Liver (tissue), 8 donors: ENCODE measurements at regions not wholly inside any gene's neighbourhood (a gene's known extent, or its start where the extent isn't known, plus 50 kb on each side); places are given as distances from the start of the nearest gene placed in this dataset.

ENCODE experiments used
- DNase-seq: peaks from one replicate; pipeline ENCODE4 v3.0.0-alpha.2; 2017; ENCODE audit warnings: low spot score
- H3K27ac ChIP-seq, 2 donors: one replicate each; pipeline ENCODE4 v1.7.0; 2013; ENCODE audit warnings: inconsistent platforms in 2 of 2, low read length in 2 of 2, control low read depth in 1 of 2, low read depth in 1 of 2, mild to moderate bottlenecking in 1 of 2
- H3K27me3 ChIP-seq, 4 donors: one replicate each; pipeline versions ENCODE4 v1.6.1 to v1.7.0; 2013; ENCODE audit warnings: low read length in 3 of 4, inconsistent platforms in 1 of 4, mild to moderate bottlenecking in 1 of 4, moderate library complexity in 1 of 4; ENCODE audit not compliant: control insufficient read depth in 4 of 4, insufficient read depth in 4 of 4
- H3K36me3 ChIP-seq, 4 donors: one replicate each; pipeline versions ENCODE4 v1.6.1 to v1.7.0; 2013; ENCODE audit warnings: low read length in 3 of 4, mild to moderate bottlenecking in 3 of 4, low read depth in 1 of 4, moderate library complexity in 1 of 4; ENCODE audit not compliant: control insufficient read depth in 4 of 4, insufficient read depth in 3 of 4
- H3K4me1 ChIP-seq, 4 donors: one replicate each; pipeline versions ENCODE4 v1.6.1 to v1.7.0; 2013; ENCODE audit warnings: low read length in 3 of 4, mild to moderate bottlenecking in 3 of 4, moderate library complexity in 1 of 4; ENCODE audit not compliant: control insufficient read depth in 4 of 4, insufficient read depth in 4 of 4
- H3K4me3 ChIP-seq, 3 donors: one replicate each; pipeline versions ENCODE4 v1.6.1 to v1.7.0; 2013; ENCODE audit warnings: low read length in 3 of 3, control low read depth in 1 of 3, low read depth in 1 of 3, mild to moderate bottlenecking in 1 of 3
- H3K9ac ChIP-seq, 2 donors: one replicate each; pipeline ENCODE4 v1.7.0; 2013; ENCODE audit warnings: low read length in 2 of 2, mild to moderate bottlenecking in 2 of 2, moderate library complexity in 2 of 2, control low read depth in 1 of 2, low read depth in 1 of 2
- H3K9me3 ChIP-seq, 4 donors: one replicate each; pipeline versions ENCODE4 v1.6.1 to v1.7.0; 2013; ENCODE audit warnings: low read length in 3 of 4; ENCODE audit not compliant: control insufficient read depth in 4 of 4
- EGR1 ChIP-seq, 2 donors: IDR thresholded peaks; 2 replicates each; pipeline ENCODE4 v1.6.1; 2016 to 2018; ENCODE audit warnings: antibody characterized with exemption in 2 of 2, low read depth in 2 of 2
- FOXA1 ChIP-seq: IDR thresholded peaks from 2 replicates; pipeline ENCODE4 v1.6.1; 2016; ENCODE audit warnings: antibody characterized with exemption
- FOXA2 ChIP-seq: IDR thresholded peaks from 2 replicates; pipeline ENCODE4 v1.6.1; 2016; ENCODE audit warnings: antibody characterized with exemption
- GABPA ChIP-seq, 2 donors: IDR thresholded peaks in 1 of 2; conservative IDR thresholded peaks in 1 of 2; 2 replicates each; pipeline ENCODE4 v1.6.1; 2016; ENCODE audit warnings: antibody characterized with exemption in 2 of 2, mild to moderate bottlenecking in 1 of 2, moderate library complexity in 1 of 2
- HNF4A ChIP-seq, 2 donors: conservative IDR thresholded peaks; 2 replicates each; pipeline ENCODE4 v1.6.1; 2016; ENCODE audit warnings: antibody characterized with exemption in 2 of 2, mild to moderate bottlenecking in 2 of 2
- HNF4G ChIP-seq: IDR thresholded peaks from 2 replicates; pipeline ENCODE4 v1.6.1; 2016; ENCODE audit warnings: antibody characterized with exemption
- JUND ChIP-seq, 2 donors: IDR thresholded peaks; 2 replicates each; pipeline ENCODE4 v1.6.1; 2016; ENCODE audit warnings: antibody characterized with exemption in 2 of 2
- NR2F2 ChIP-seq: IDR thresholded peaks from 2 replicates; pipeline ENCODE4 v1.6.1; 2016; ENCODE audit warnings: antibody characterized with exemption
- RAD21 ChIP-seq, 2 donors: IDR thresholded peaks; 2 replicates each; pipeline ENCODE4 v1.6.1; 2016; ENCODE audit warnings: antibody characterized with exemption in 2 of 2, mild to moderate bottlenecking in 2 of 2
- RXRA ChIP-seq, 2 donors: IDR thresholded peaks; 2 replicates each; pipeline ENCODE4 v1.6.1; 2017 to 2018; ENCODE audit warnings: antibody characterized with exemption in 2 of 2, mild to moderate bottlenecking in 1 of 2
- SP1 ChIP-seq: IDR thresholded peaks from 2 replicates; pipeline ENCODE4 v1.6.1; 2018; ENCODE audit warnings: antibody characterized with exemption, mild to moderate bottlenecking
- TAF1 ChIP-seq: conservative IDR thresholded peaks from 2 replicates; pipeline ENCODE4 v1.6.1; 2016; ENCODE audit warnings: antibody characterized with exemption, mild to moderate bottlenecking
- YY1 ChIP-seq: IDR thresholded peaks from 2 replicates; pipeline ENCODE4 v1.6.1; 2016; ENCODE audit warnings: antibody characterized with exemption, mild to moderate bottlenecking
- WGBS: extraction: QIAGEN DNeasy Blood & Tissue Kit; methylation state at CpG from one replicate; pipeline ENCODE4 v1.1.7; 2013; 5-methylcytosine and 5-hydroxymethylcytosine counted together
- TF ChIP-seq, protein P1 (sequence below): IDR thresholded peaks from 2 replicates; pipeline ENCODE4 v1.6.1; 2016; ENCODE audit warnings: antibody characterized with exemption
- TF ChIP-seq, protein P2 (sequence below): IDR thresholded peaks from 2 replicates; pipeline ENCODE4 v1.6.1; 2016; ENCODE audit warnings: antibody characterized with exemption
- TF ChIP-seq, protein P3 (sequence below): IDR thresholded peaks from 2 replicates; pipeline ENCODE4 v1.6.1; 2016; ENCODE audit warnings: antibody characterized with exemption
- TF ChIP-seq, protein P4 (sequence below): fragments of 150-350 bp; IDR thresholded peaks from 2 replicates; pipeline ENCODE4 v1.5.1; 2017; ENCODE audit warnings: improper control_type of control experiment, low read depth, low read length; ENCODE audit not compliant: missing input control
- TF ChIP-seq, protein P5 (sequence below): IDR thresholded peaks from 2 replicates; pipeline ENCODE4 v1.6.1; 2016; ENCODE audit warnings: antibody characterized with exemption, mild to moderate bottlenecking
- donor health status: healthy.
- donor health status: healthy.
- donor health status: healthy.
- donor health status: healthy.
- donor health status: healthy.

DNA sequence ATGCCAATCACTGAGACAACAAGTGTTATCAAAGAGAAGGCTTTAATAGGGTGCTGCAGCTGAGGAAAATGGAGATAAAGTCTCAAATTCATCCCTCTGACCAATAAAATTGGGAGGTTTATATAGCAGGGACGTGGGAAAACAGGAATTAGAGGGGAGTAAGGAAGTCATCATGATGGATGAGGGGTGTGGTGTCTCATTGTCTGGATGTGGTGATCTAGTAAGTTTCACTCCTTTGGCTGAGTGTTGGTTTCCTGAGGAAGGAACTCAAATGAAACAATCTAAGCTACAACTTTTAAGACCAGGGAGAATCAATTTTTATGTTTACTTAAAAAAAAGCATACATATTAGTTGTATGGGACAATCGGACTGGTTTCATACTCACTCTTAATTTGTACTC is 491.0 kb upstream of the KIRREL3 start:
- Histone ChIP-seq H3K4me3 (no peak overlapping the region), H3K9ac (no peak overlapping the region), H3K36me3 (no peaks in the 10 kb centered on the region), H3K27me3 (no peaks in the 10 kb centered on the region), H3K27ac (no peak overlapping the region), H3K9me3 (peaks cover 2 to 14% (median 4%) of the 10 kb centered on the region in 4 donors), H3K4me1 (no peaks in the 10 kb centered on the region)
- TF ChIP-seq FOXA2, result no peak
- TF ChIP-seq HNF4A (conservative IDR thresholded peaks at IDR 0.05), result no peak
- TF ChIP-seq, protein P1, sequence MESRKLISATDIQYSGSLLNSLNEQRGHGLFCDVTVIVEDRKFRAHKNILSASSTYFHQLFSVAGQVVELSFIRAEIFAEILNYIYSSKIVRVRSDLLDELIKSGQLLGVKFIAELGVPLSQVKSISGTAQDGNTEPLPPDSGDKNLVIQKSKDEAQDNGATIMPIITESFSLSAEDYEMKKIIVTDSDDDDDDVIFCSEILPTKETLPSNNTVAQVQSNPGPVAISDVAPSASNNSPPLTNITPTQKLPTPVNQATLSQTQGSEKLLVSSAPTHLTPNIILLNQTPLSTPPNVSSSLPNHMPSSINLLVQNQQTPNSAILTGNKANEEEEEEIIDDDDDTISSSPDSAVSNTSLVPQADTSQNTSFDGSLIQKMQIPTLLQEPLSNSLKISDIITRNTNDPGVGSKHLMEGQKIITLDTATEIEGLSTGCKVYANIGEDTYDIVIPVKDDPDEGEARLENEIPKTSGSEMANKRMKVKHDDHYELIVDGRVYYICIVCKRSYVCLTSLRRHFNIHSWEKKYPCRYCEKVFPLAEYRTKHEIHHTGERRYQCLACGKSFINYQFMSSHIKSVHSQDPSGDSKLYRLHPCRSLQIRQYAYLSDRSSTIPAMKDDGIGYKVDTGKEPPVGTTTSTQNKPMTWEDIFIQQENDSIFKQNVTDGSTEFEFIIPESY, result no peak
- TF ChIP-seq YY1, result no peak
- TF ChIP-seq, protein P2, sequence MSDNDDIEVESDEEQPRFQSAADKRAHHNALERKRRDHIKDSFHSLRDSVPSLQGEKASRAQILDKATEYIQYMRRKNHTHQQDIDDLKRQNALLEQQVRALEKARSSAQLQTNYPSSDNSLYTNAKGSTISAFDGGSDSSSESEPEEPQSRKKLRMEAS, result no peak
- no peak for TF ChIP-seq TAF1
- TF ChIP-seq RAD21 (IDR thresholded peaks at IDR 0.05), result no peak
- TF ChIP-seq GABPA (IDR thresholded peaks at IDR 0.05 in 1 of 2, conservative IDR thresholded peaks at IDR 0.05 in 1 of 2), result no peak
- TF ChIP-seq SP1, result no peak
- no peak for TF ChIP-seq NR2F2
- no peak for TF ChIP-seq FOXA1
- no peak for TF ChIP-seq RXRA (IDR thresholded peaks at IDR 0.05)
- no peak for TF ChIP-seq EGR1 (IDR thresholded peaks at IDR 0.05; ENCODE audit: low read depth in 2 of 2)
- TF ChIP-seq, protein P3, sequence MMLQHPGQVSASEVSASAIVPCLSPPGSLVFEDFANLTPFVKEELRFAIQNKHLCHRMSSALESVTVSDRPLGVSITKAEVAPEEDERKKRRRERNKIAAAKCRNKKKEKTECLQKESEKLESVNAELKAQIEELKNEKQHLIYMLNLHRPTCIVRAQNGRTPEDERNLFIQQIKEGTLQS, result no peak
- TF ChIP-seq, protein P4, sequence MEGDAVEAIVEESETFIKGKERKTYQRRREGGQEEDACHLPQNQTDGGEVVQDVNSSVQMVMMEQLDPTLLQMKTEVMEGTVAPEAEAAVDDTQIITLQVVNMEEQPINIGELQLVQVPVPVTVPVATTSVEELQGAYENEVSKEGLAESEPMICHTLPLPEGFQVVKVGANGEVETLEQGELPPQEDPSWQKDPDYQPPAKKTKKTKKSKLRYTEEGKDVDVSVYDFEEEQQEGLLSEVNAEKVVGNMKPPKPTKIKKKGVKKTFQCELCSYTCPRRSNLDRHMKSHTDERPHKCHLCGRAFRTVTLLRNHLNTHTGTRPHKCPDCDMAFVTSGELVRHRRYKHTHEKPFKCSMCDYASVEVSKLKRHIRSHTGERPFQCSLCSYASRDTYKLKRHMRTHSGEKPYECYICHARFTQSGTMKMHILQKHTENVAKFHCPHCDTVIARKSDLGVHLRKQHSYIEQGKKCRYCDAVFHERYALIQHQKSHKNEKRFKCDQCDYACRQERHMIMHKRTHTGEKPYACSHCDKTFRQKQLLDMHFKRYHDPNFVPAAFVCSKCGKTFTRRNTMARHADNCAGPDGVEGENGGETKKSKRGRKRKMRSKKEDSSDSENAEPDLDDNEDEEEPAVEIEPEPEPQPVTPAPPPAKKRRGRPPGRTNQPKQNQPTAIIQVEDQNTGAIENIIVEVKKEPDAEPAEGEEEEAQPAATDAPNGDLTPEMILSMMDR, result no peak
- TF ChIP-seq HNF4G, result no peak
- TF ChIP-seq, protein P5, sequence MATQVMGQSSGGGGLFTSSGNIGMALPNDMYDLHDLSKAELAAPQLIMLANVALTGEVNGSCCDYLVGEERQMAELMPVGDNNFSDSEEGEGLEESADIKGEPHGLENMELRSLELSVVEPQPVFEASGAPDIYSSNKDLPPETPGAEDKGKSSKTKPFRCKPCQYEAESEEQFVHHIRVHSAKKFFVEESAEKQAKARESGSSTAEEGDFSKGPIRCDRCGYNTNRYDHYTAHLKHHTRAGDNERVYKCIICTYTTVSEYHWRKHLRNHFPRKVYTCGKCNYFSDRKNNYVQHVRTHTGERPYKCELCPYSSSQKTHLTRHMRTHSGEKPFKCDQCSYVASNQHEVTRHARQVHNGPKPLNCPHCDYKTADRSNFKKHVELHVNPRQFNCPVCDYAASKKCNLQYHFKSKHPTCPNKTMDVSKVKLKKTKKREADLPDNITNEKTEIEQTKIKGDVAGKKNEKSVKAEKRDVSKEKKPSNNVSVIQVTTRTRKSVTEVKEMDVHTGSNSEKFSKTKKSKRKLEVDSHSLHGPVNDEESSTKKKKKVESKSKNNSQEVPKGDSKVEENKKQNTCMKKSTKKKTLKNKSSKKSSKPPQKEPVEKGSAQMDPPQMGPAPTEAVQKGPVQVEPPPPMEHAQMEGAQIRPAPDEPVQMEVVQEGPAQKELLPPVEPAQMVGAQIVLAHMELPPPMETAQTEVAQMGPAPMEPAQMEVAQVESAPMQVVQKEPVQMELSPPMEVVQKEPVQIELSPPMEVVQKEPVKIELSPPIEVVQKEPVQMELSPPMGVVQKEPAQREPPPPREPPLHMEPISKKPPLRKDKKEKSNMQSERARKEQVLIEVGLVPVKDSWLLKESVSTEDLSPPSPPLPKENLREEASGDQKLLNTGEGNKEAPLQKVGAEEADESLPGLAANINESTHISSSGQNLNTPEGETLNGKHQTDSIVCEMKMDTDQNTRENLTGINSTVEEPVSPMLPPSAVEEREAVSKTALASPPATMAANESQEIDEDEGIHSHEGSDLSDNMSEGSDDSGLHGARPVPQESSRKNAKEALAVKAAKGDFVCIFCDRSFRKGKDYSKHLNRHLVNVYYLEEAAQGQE, result no peak
- no peak for TF ChIP-seq JUND (IDR thresholded peaks at IDR 0.05)
- 45% methylated on average over 2 of the region's 2 CpGs for WGBS
- no peak for DNase-seq
